Endodermal cell (in vitro differentiated cells): ENCODE measurements at regions not wholly inside any gene's neighbourhood (a gene's known extent, or its start where the extent isn't known, plus 50 kb on each side); places are given as distances from the start of the nearest gene placed in this dataset.

Source experiments
- DNase-seq: peaks from one replicate; pipeline ENCODE4 v3.0.0-alpha.2; 2017
- H3K27ac ChIP-seq: 2 replicates; pipeline ENCODE4 v1.5.1; 2013; ENCODE audit warnings: mild to moderate bottlenecking, low read depth, low read length, moderate library complexity
- H3K27me3 ChIP-seq: 2 replicates; pipeline ENCODE4 v1.6.1; 2013; ENCODE audit warnings: mild to moderate bottlenecking, low read length, moderate library complexity; ENCODE audit not compliant: insufficient read depth, control insufficient read depth, poor library complexity, severe bottlenecking
- H3K36me3 ChIP-seq: 2 replicates; pipeline ENCODE4 v1.7.0; 2013; ENCODE audit warnings: mild to moderate bottlenecking, low read length, moderate library complexity; ENCODE audit not compliant: control insufficient read depth, insufficient read depth
- H3K4me1 ChIP-seq: one replicate; pipeline ENCODE4 v1.7.0; 2013; ENCODE audit warnings: low read length; ENCODE audit not compliant: control insufficient read depth, insufficient read depth
- H3K4me3 ChIP-seq: 2 replicates; pipeline ENCODE4 v1.5.1; 2013; ENCODE audit warnings: mild to moderate bottlenecking, low read length, moderate library complexity
- H3K9ac ChIP-seq: 2 replicates; pipeline ENCODE4 v1.6.1; 2013; ENCODE audit warnings: mild to moderate bottlenecking, low read length, moderate library complexity; ENCODE audit not compliant: poor library complexity, severe bottlenecking; ENCODE audit errors: extremely low read depth
- H3K9me3 ChIP-seq: 2 replicates; pipeline ENCODE4 v1.6.1; 2013; ENCODE audit warnings: mild to moderate bottlenecking, low read length, moderate library complexity; ENCODE audit not compliant: control insufficient read depth
- H3K27ac Mint-ChIP-seq: 2 replicates; pipeline ENCODE4 v1.8.0; 2020; ENCODE audit warnings: mixed read lengths
- H3K27me3 Mint-ChIP-seq: 2 replicates; pipeline ENCODE4 v1.8.0; 2021; ENCODE audit warnings: mild to moderate bottlenecking, mixed read lengths; ENCODE audit not compliant: insufficient read depth
- H3K36me3 Mint-ChIP-seq: 2 replicates; pipeline ENCODE4 v1.8.0; 2020; ENCODE audit warnings: low read depth, mixed read lengths
- H3K4me1 Mint-ChIP-seq: 2 replicates; pipeline ENCODE4 v1.8.0; 2020; ENCODE audit warnings: mixed read lengths
- H3K4me3 Mint-ChIP-seq: 2 replicates; pipeline ENCODE4 v1.8.0; 2020; ENCODE audit warnings: mild to moderate bottlenecking, moderate library complexity, mixed read lengths
- H3K9me3 Mint-ChIP-seq: 2 replicates; pipeline ENCODE4 v1.8.0; 2020; ENCODE audit warnings: mild to moderate bottlenecking, mixed read lengths
- WGBS, 2 experiments: methylation state at CpG; one replicate each; pipeline versions ENCODE4 v1.1.5 to v1.1.7; 2013; ENCODE audit warnings: missing lambda C conversion rate in 2 of 2, mixed read lengths in 1 of 2; ENCODE audit not compliant: insufficient coverage in 1 of 2, insufficient read length in 1 of 2; 5-methylcytosine and 5-hydroxymethylcytosine counted together
- TF ChIP-seq, protein P1 (sequence below): fragments of 200-600 bp; sonication (generic); conservative IDR thresholded peaks from 2 replicates; pipeline ENCODE4 v1.5.0; 2021; ENCODE audit warnings: antibody characterized with exemption, mild to moderate bottlenecking

DNA sequence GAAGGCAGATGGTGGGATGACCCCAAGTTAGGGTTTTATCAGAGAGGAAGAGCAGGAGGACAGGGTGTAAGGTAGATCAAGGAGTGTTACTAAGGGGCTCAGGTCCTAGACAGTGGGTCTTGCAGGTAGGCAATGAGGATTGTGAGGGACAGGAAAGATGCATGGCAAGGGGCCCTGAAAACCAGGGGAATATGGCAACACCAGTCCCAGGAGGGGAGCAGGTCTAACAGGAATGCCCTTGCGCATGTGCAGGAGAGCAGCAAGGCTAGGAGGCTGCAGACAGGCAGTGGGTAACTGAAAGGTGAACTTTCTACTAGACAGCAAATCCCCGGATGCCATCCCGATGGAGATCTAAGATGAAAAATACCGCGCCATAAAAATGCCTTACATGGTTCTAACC is 211.3 kb downstream of the ALG10 start:
- no peak overlapping the region for H3K9ac ChIP-seq
- no peak overlapping the region for H3K27ac Mint-ChIP-seq
- H3K36me3 ChIP-seq = no peaks in the 10 kb centered on the region
- no peaks in the 10 kb centered on the region for H3K4me1 ChIP-seq
- 92 to 98% methylated on average over 5 of the region's 5 CpGs for WGBS, 2 experiments
- H3K4me3 ChIP-seq = no peak overlapping the region
- H3K9me3 Mint-ChIP-seq = peaks cover 67% of the 10 kb centered on the region
- peaks cover 80% of the 10 kb centered on the region for H3K9me3 ChIP-seq
- no peak for DNase-seq
- H3K4me3 Mint-ChIP-seq = no peak overlapping the region
- H3K27ac ChIP-seq = no peak overlapping the region
- no peaks in the 10 kb centered on the region for H3K4me1 Mint-ChIP-seq
- no peaks in the 10 kb centered on the region for H3K27me3 Mint-ChIP-seq
- TF ChIP-seq, protein P1, sequence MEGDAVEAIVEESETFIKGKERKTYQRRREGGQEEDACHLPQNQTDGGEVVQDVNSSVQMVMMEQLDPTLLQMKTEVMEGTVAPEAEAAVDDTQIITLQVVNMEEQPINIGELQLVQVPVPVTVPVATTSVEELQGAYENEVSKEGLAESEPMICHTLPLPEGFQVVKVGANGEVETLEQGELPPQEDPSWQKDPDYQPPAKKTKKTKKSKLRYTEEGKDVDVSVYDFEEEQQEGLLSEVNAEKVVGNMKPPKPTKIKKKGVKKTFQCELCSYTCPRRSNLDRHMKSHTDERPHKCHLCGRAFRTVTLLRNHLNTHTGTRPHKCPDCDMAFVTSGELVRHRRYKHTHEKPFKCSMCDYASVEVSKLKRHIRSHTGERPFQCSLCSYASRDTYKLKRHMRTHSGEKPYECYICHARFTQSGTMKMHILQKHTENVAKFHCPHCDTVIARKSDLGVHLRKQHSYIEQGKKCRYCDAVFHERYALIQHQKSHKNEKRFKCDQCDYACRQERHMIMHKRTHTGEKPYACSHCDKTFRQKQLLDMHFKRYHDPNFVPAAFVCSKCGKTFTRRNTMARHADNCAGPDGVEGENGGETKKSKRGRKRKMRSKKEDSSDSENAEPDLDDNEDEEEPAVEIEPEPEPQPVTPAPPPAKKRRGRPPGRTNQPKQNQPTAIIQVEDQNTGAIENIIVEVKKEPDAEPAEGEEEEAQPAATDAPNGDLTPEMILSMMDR = no peak
- H3K27me3 ChIP-seq = no peaks in the 10 kb centered on the region
- no peaks in the 10 kb centered on the region for H3K36me3 Mint-ChIP-seq

DNA sequence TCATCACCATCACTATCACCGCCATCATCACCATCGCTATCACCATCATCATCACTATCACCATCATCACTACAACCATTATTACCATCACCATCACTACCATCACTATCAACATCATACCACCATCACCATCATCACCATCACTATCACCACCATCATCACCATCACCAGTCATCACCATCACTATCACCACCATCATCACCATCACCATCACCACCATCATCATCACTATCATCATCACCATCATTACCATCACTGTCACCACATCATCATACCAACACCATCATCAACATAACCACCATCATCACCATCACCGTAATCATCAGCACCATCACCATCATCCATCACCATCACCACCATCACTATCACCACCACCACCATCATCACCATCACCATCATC is 213.8 kb downstream of the ALG10 start:
- H3K36me3 Mint-ChIP-seq = no peaks in the 10 kb centered on the region
- Histone ChIP-seq H3K27me3 (no peaks in the 10 kb centered on the region), H3K9ac (no peak overlapping the region), H3K4me1 (no peaks in the 10 kb centered on the region), H3K9me3 (peaks cover 86% of the 10 kb centered on the region), H3K4me3 (no peak overlapping the region), H3K36me3 (no peaks in the 10 kb centered on the region), H3K27ac (no peak overlapping the region)
- WGBS, 2 experiments = 87 to 93% methylated on average over 3 of the region's 3 CpGs
- no peak overlapping the region for H3K27ac Mint-ChIP-seq
- TF ChIP-seq, protein P1 = no peak
- peaks cover 44% of the 10 kb centered on the region for H3K9me3 Mint-ChIP-seq
- H3K27me3 Mint-ChIP-seq = no peaks in the 10 kb centered on the region
- H3K4me3 Mint-ChIP-seq = no peak overlapping the region
- DNase-seq = no peak
- H3K4me1 Mint-ChIP-seq = no peaks in the 10 kb centered on the region

DNA sequence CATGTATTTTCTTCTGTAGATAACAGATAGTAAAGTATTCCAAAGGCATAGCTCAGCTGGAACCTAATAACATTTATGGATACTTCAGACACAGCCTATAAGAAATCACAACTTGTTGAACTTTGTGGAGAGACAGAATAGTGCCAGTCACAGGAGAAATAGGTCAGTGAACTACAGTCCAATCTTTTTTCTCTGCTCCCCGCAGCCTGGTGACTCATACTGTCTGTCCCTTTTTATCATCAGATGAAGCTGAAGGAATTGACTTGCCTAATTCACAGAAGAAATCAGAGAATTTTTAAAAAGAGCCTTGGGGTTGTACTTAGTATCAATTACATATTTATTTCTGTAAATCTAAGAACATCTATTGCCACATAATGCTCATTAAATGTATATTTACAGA is 222.3 kb downstream of the ALG10 start:
- Mint-ChIP-seq H3K9me3 (peaks cover 63% of the 10 kb centered on the region), H3K27me3 (no peaks in the 10 kb centered on the region), H3K4me1 (no peaks in the 10 kb centered on the region), H3K27ac (no peak overlapping the region), H3K36me3 (no peaks in the 10 kb centered on the region), H3K4me3 (no peak overlapping the region)
- TF ChIP-seq, protein P1 = no peak
- Histone ChIP-seq H3K36me3 (no peaks in the 10 kb centered on the region), H3K9me3 (peaks cover 70% of the 10 kb centered on the region), H3K9ac (no peak overlapping the region), H3K27ac (no peak overlapping the region), H3K27me3 (no peaks in the 10 kb centered on the region), H3K4me1 (no peaks in the 10 kb centered on the region), H3K4me3 (no peak overlapping the region)
- 77 to 80% methylated on average over 1 of the region's 1 CpG for WGBS, 2 experiments
- DNase-seq = no peak
